ENCODE measurements at regions not wholly inside any gene's neighbourhood (a gene's known extent, or its start where the extent isn't known, plus 50 kb on each side); places are given as distances from the start of the nearest gene placed in this dataset.

DNA sequence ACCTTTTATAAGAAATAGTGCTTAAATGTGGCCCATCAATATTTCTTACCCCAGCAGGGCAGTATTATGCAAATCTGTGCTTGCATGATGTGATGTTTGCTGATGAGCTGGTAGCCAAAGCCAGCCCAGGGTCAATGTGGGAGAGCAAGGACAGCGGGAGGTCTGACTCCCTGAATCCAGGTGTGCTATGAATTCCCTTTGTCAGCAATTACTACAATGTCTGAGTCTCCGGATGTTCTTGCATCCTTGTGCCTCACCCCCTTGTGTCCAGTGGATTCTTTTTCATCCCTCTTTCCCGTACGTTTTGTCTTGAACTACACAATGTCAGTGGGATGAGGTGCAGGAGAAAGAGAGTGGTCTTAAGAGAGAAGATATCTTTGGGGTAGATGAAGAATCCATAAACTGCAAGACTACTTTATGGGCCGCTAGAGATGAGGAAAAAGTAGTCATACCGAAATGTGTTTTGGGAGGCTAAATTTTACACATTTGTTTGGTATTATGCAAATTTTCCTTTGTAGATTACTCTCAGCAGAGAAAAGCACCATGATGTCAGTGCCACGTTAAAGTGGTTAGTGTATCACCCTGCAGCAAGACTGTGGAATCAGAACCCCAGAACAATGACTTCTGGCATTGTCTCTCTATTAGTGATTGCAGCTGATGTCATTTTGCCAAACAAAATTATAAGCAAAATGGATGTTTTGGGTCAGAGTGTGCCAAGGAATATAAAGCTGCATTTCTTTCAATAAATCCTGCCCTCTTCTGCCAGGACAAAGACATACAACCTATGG is 53.5 kb upstream of the TSHZ3 start:
- H3K9ac ChIP-seq (ENCODE audit: low read depth in 1 of 2, low read length in 2 of 2) = no peak overlapping the region
- 75% methylated on average over 7 of the region's 7 CpGs for WGBS
- no peaks in the 10 kb centered on the region for H3K9me3 ChIP-seq (ENCODE audit: control insufficient read depth in 4 of 4, low read length in 3 of 4)
- DNase-seq (ENCODE audit: low spot score) = no peak
- no peaks in the 10 kb centered on the region for H3K36me3 ChIP-seq (ENCODE audit: control insufficient read depth in 4 of 4, insufficient read depth in 3 of 4, low read depth in 1 of 4, low read length in 3 of 4)
- no peaks in the 10 kb centered on the region for H3K4me1 ChIP-seq (ENCODE audit: control insufficient read depth in 4 of 4, insufficient read depth in 4 of 4, low read length in 3 of 4)
- peaks cover 0 to 3% (median under 1%) of the 10 kb centered on the region in 4 donors for H3K27me3 ChIP-seq (ENCODE audit: control insufficient read depth in 4 of 4, insufficient read depth in 4 of 4, low read length in 3 of 4)
- H3K4me3 ChIP-seq (ENCODE audit: low read depth in 1 of 3, low read length in 3 of 3) = no peak overlapping the region
- H3K27ac ChIP-seq (ENCODE audit: low read depth in 1 of 2, low read length in 2 of 2) = no peak overlapping the region
- TF ChIP-seq HNF4A (conservative IDR thresholded peaks at IDR 0.05) = no peak
- no peak for TF ChIP-seq FOXA1 (IDR thresholded peaks at IDR 0.05)
- TF ChIP-seq, protein P1, sequence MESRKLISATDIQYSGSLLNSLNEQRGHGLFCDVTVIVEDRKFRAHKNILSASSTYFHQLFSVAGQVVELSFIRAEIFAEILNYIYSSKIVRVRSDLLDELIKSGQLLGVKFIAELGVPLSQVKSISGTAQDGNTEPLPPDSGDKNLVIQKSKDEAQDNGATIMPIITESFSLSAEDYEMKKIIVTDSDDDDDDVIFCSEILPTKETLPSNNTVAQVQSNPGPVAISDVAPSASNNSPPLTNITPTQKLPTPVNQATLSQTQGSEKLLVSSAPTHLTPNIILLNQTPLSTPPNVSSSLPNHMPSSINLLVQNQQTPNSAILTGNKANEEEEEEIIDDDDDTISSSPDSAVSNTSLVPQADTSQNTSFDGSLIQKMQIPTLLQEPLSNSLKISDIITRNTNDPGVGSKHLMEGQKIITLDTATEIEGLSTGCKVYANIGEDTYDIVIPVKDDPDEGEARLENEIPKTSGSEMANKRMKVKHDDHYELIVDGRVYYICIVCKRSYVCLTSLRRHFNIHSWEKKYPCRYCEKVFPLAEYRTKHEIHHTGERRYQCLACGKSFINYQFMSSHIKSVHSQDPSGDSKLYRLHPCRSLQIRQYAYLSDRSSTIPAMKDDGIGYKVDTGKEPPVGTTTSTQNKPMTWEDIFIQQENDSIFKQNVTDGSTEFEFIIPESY (IDR thresholded peaks at IDR 0.05) = no peak
- no peak for TF ChIP-seq GABPA (IDR thresholded peaks at IDR 0.05 in 1 of 2, conservative IDR thresholded peaks at IDR 0.05 in 1 of 2)
- TF ChIP-seq HNF4G (IDR thresholded peaks at IDR 0.05) = no peak
- no peak for TF ChIP-seq EGR1 (IDR thresholded peaks at IDR 0.05; ENCODE audit: low read depth in 2 of 2)
- no peak for TF ChIP-seq TAF1 (conservative IDR thresholded peaks at IDR 0.05)
- TF ChIP-seq YY1 (IDR thresholded peaks at IDR 0.05) = no peak
- no peak for TF ChIP-seq NR2F2 (IDR thresholded peaks at IDR 0.05)
- TF ChIP-seq, protein P2, sequence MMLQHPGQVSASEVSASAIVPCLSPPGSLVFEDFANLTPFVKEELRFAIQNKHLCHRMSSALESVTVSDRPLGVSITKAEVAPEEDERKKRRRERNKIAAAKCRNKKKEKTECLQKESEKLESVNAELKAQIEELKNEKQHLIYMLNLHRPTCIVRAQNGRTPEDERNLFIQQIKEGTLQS (IDR thresholded peaks at IDR 0.05) = no peak
- TF ChIP-seq RXRA (IDR thresholded peaks at IDR 0.05) = no peak

DNA sequence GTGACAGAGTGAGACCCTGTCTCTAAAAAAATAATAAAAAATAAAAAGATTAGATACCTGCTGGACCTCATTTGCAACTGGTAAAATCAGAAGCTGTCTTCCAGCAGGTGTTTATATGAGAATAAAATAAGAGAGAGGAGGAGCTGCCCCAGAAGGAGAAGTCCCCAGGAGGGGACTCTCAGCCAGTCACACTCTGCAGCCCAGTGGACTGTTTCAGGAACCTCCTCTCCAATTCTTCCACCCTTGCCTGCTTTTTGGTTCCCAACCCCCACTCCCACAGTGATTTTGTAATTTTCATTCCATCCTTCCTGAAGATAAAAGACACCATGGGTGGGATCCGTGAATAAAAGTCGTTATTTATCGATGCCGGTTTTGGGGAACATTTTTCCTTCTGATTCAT is 56.9 kb upstream of the TSHZ3 start:
- Histone ChIP-seq H3K9ac (ENCODE audit: low read depth in 1 of 2, low read length in 2 of 2) (no peak overlapping the region), H3K36me3 (ENCODE audit: control insufficient read depth in 4 of 4, insufficient read depth in 3 of 4, low read depth in 1 of 4, low read length in 3 of 4) (no peaks in the 10 kb centered on the region), H3K27me3 (ENCODE audit: control insufficient read depth in 4 of 4, insufficient read depth in 4 of 4, low read length in 3 of 4) (peaks cover 0 to 6% (median 0%) of the 10 kb centered on the region in 4 donors), H3K9me3 (ENCODE audit: control insufficient read depth in 4 of 4, low read length in 3 of 4) (no peaks in the 10 kb centered on the region), H3K4me1 (ENCODE audit: control insufficient read depth in 4 of 4, insufficient read depth in 4 of 4, low read length in 3 of 4) (no peaks in the 10 kb centered on the region), H3K27ac (ENCODE audit: low read depth in 1 of 2, low read length in 2 of 2) (no peak overlapping the region), H3K4me3 (ENCODE audit: low read depth in 1 of 3, low read length in 3 of 3) (no peak overlapping the region)
- no peak for DNase-seq (ENCODE audit: low spot score)
- 83% methylated on average over 4 of the region's 4 CpGs for WGBS
- TF ChIP-seq JUND (IDR thresholded peaks at IDR 0.05) (no peak), TAF1 (conservative IDR thresholded peaks at IDR 0.05) (no peak), FOXA2 (IDR thresholded peaks at IDR 0.05) (no peak), FOXA1 (IDR thresholded peaks at IDR 0.05) (no peak), RXRA (IDR thresholded peaks at IDR 0.05) (no peak), GABPA (IDR thresholded peaks at IDR 0.05 in 1 of 2, conservative IDR thresholded peaks at IDR 0.05 in 1 of 2) (no peak), NR2F2 (IDR thresholded peaks at IDR 0.05) (no peak), HNF4G (IDR thresholded peaks at IDR 0.05) (no peak), YY1 (IDR thresholded peaks at IDR 0.05) (no peak), SP1 (IDR thresholded peaks at IDR 0.05) (no peak), CTCF (IDR thresholded peaks at IDR 0.05; ENCODE audit: low read depth, low read length, missing input control) (no peak), HNF4A (conservative IDR thresholded peaks at IDR 0.05) (no peak), REST (IDR thresholded peaks at IDR 0.05) (no peak)
- TF ChIP-seq, protein P3, sequence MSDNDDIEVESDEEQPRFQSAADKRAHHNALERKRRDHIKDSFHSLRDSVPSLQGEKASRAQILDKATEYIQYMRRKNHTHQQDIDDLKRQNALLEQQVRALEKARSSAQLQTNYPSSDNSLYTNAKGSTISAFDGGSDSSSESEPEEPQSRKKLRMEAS (IDR thresholded peaks at IDR 0.05) = no peak
- TF ChIP-seq, protein P1 (IDR thresholded peaks at IDR 0.05) = no peak
